ENCODE measurements at regions not wholly inside any gene's neighbourhood (a gene's known extent, or its start where the extent isn't known, plus 50 kb on each side); places are given as distances from the start of the nearest gene placed in this dataset.

DNA sequence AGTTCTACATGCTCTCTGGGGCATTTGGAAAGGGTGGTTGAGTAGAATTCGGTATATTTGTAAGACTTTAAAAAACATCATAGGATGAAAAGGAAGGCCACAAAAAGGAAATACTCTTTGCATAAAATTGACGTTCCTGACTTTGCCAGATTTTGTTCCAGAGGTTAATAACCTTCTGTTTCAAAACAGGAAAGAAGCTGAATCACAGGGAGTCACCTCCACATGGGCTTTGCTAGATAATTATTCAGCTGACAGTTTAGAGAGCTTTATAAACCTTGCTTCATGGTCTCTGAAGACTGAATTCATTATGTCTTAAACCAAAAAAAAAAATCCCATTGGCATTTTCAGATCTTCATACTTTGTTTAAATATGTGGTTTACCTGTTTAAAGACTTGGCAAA is 203.7 kb downstream of the SEMA6A start:
- TF ChIP-seq, protein P1, sequence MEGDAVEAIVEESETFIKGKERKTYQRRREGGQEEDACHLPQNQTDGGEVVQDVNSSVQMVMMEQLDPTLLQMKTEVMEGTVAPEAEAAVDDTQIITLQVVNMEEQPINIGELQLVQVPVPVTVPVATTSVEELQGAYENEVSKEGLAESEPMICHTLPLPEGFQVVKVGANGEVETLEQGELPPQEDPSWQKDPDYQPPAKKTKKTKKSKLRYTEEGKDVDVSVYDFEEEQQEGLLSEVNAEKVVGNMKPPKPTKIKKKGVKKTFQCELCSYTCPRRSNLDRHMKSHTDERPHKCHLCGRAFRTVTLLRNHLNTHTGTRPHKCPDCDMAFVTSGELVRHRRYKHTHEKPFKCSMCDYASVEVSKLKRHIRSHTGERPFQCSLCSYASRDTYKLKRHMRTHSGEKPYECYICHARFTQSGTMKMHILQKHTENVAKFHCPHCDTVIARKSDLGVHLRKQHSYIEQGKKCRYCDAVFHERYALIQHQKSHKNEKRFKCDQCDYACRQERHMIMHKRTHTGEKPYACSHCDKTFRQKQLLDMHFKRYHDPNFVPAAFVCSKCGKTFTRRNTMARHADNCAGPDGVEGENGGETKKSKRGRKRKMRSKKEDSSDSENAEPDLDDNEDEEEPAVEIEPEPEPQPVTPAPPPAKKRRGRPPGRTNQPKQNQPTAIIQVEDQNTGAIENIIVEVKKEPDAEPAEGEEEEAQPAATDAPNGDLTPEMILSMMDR (optimal IDR thresholded peaks at IDR 0.05 in 1 of 3, IDR thresholded peaks at IDR 0.05 in 1 of 3, conservative IDR thresholded peaks at IDR 0.05 in 1 of 3; ENCODE audit: extremely low read depth in 1 of 3, insufficient read depth in 2 of 3, low read length in 3 of 3), result no peak
- TF ChIP-seq EZH2 (IDR thresholded peaks at IDR 0.05; ENCODE audit: low read length), result no peak

Data from keratinocyte (primary cell).